ACC112 (cell line): ENCODE measurements at regions not wholly inside any gene's neighbourhood (a gene's known extent, or its start where the extent isn't known, plus 50 kb on each side); places are given as distances from the start of the nearest gene placed in this dataset.

Experiments used
- H2AFZ ChIP-seq: fragments of 200-600 bp; sonication (generic); one replicate; pipeline ENCODE4 v1.6.0; 2017; ENCODE audit warnings: antibody characterized with exemption, low read length; ENCODE audit not compliant: unreplicated experiment
- H3K27ac ChIP-seq: fragments of 200-600 bp; sonication (generic); 2 replicates; pipeline ENCODE4 v1.5.1; 2014; ENCODE audit warnings: low read depth, mild to moderate bottlenecking, antibody characterized with exemption, low read length, moderate library complexity
- H3K27me3 ChIP-seq: fragments of 200-600 bp; sonication (generic); 2 replicates; pipeline ENCODE4 v1.6.1; 2014; ENCODE audit warnings: mild to moderate bottlenecking, antibody characterized with exemption, low read length, moderate library complexity, mixed read lengths; ENCODE audit not compliant: insufficient read depth
- H3K36me3 ChIP-seq: fragments of 200-600 bp; sonication (generic); 2 replicates; pipeline ENCODE4 v1.6.1; 2016; ENCODE audit warnings: mild to moderate bottlenecking, antibody characterized with exemption, low read length, moderate library complexity, mixed read lengths; ENCODE audit not compliant: insufficient read depth
- H3K4me1 ChIP-seq: fragments of 200-600 bp; sonication (generic); one replicate; pipeline ENCODE4 v1.6.1; 2016; ENCODE audit warnings: low read length, mixed read lengths; ENCODE audit not compliant: insufficient read depth, unreplicated experiment, control insufficient read depth
- H3K4me3 ChIP-seq: fragments of 200-600 bp; sonication (generic); 2 replicates; pipeline ENCODE4 v1.5.1; 2014; ENCODE audit warnings: mild to moderate bottlenecking, low read depth, low read length
- H3K79me2 ChIP-seq: fragments of 200-600 bp; sonication (generic); one replicate; pipeline ENCODE4 v1.6.0; 2016; ENCODE audit warnings: low read length; ENCODE audit not compliant: control insufficient read depth, unreplicated experiment, insufficient read depth

DNA sequence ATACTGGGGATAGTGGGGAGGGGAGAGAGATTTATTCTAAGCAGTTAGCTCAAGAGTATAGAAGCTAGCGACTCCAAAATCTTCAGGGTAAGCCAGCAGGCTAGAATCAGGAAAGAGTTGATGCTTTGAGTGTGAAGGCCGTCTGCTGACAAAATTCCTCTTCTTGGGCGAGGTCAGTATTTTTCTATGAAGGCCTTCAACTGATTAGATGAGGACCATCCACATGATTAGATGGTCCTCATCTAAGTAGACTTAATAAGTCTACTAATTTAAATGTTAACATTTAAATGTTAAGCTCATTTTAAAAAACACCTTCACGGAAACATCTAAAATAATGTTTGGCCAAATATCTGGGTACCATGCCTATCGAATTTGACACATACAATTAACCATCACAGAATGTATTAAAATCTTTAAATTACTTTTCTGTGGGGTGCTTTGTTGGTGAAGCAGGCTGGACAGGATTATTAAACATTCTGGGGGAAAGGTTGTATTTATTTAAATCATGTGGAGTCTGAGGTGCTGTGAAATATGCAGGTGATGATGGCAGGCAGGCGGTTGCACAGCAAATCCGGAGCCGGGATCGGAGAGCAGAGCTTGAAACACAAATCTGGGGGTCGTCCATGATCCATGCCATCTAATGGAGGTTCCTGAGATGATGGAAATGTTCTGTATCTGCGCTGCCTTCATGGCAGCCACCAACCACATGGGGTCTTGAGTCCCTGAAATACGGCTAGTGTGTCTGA lies 49.8 kb upstream of the ADORA2B start:
- Histone ChIP-seq H3K79me2 (no peaks in the 10 kb centered on the region), H2AFZ (no peak overlapping the region), H3K4me1 (peaks cover 12% of the 10 kb centered on the region), H3K27me3 (no peaks in the 10 kb centered on the region), H3K4me3 (no peak overlapping the region), H3K27ac (no peak overlapping the region), H3K36me3 (no peaks in the 10 kb centered on the region)
